Neural cell (in vitro differentiated cells): ENCODE measurements at regions not wholly inside any gene's neighbourhood (a gene's known extent, or its start where the extent isn't known, plus 50 kb on each side); places are given as distances from the start of the nearest gene placed in this dataset.

Experiments
- H2AFZ ChIP-seq: fragments of 200-600, 300-800 bp; sonication (generic), shearing (Covaris generic); 2 replicates; pipeline ENCODE4 v1.6.0; 2014; ENCODE audit warnings: low read depth, mild to moderate bottlenecking, antibody characterized with exemption, low read length, moderate library complexity
- H3F3A ChIP-seq: fragments of 200-600 bp; shearing (Covaris generic); 2 replicates; pipeline ENCODE4 v1.6.1; 2016; ENCODE audit warnings: mild to moderate bottlenecking, moderate library complexity, mixed read lengths, antibody characterized with exemption, low read length; ENCODE audit not compliant: insufficient read depth, poor library complexity, severe bottlenecking
- H3K27ac ChIP-seq: fragments of 200-600, 300-800 bp; sonication (generic), shearing (Covaris generic); 2 replicates; pipeline ENCODE4 v1.5.1; 2014; ENCODE audit warnings: mild to moderate bottlenecking, low read length, moderate library complexity
- H3K27me3 ChIP-seq: fragments of 300-800, 200-600 bp; sonication (generic), shearing (Covaris generic); 2 replicates; pipeline ENCODE4 v1.6.0; 2014; ENCODE audit warnings: mild to moderate bottlenecking, low read depth, low read length, moderate library complexity; ENCODE audit not compliant: insufficient read depth
- H3K36me3 ChIP-seq: fragments of 300-800, 200-600 bp; sonication (generic), shearing (Covaris generic); 2 replicates; pipeline ENCODE4 v1.5.1; 2014; ENCODE audit warnings: mild to moderate bottlenecking, antibody characterized with exemption, low read length, moderate library complexity; ENCODE audit not compliant: insufficient read depth
- H3K4me2 ChIP-seq: fragments of 300-800, 200-600 bp; sonication (generic), shearing (Covaris generic); 2 replicates; pipeline ENCODE4 v1.6.0; 2014; ENCODE audit warnings: mild to moderate bottlenecking, low read length
- H3K4me3 ChIP-seq: fragments of 300-800, 200-600 bp; sonication (generic), shearing (Covaris generic); 2 replicates; pipeline ENCODE4 v1.5.1; 2014; ENCODE audit warnings: mild to moderate bottlenecking, low read length, moderate library complexity
- H3K79me2 ChIP-seq: fragments of 200-600 bp; shearing (Covaris generic); replicated peaks from 2 replicates; pipeline ENCODE4 v1.6.0; 2014; ENCODE audit warnings: mild to moderate bottlenecking, low read length, moderate library complexity; ENCODE audit not compliant: insufficient read depth
- H3K9ac ChIP-seq: fragments of 300-800, 200-600 bp; sonication (generic), shearing (Covaris generic); 2 replicates; pipeline ENCODE4 v1.6.1; 2016; ENCODE audit warnings: mild to moderate bottlenecking, low read length, mixed read lengths
- H3K9me2 ChIP-seq: fragments of 200-600 bp; shearing (Covaris generic); 2 replicates; pipeline ENCODE4 v1.6.1; 2016; ENCODE audit warnings: mild to moderate bottlenecking, low read length, mixed read lengths; ENCODE audit not compliant: insufficient read depth
- H3K9me3 ChIP-seq: fragments of 200-600, 300-800 bp; sonication (generic), shearing (Covaris generic); 2 replicates; pipeline ENCODE4 v1.6.1; 2016; ENCODE audit warnings: mild to moderate bottlenecking, mixed run types, low read length, moderate library complexity, mixed read lengths
- H4K20me1 ChIP-seq: fragments of 200-600 bp; shearing (Covaris generic); 2 replicates; pipeline ENCODE4 v1.6.1; 2016; ENCODE audit warnings: mild to moderate bottlenecking, mixed run types; ENCODE audit not compliant: insufficient read depth
- CTCF ChIP-seq: fragments of 450-650 bp; IDR thresholded peaks from 2 replicates; pipeline ENCODE4 v1.5.1; 2014; ENCODE audit warnings: antibody characterized with exemption, mild to moderate bottlenecking, moderate library complexity; ENCODE audit not compliant: poor library complexity, severe bottlenecking
- EP300 ChIP-seq: fragments of 450-650 bp; conservative IDR thresholded peaks from 2 replicates; pipeline ENCODE4 v1.6.1; 2014; ENCODE audit warnings: antibody characterized with exemption, mild to moderate bottlenecking, moderate library complexity; ENCODE audit not compliant: poor library complexity, severe bottlenecking
- EZH2 ChIP-seq: fragments of 200-600, 300-800 bp; shearing (Covaris generic), sonication (generic); IDR thresholded peaks from 2 replicates; pipeline ENCODE4 v1.6.1; 2014; ENCODE audit warnings: antibody characterized with exemption, low read length, borderline replicate concordance, mild to moderate bottlenecking; ENCODE audit not compliant: insufficient read depth, poor library complexity, severe bottlenecking
- MXI1 ChIP-seq: fragments of 450-650 bp; conservative IDR thresholded peaks from 2 replicates; pipeline ENCODE4 v1.6.1; 2014; ENCODE audit warnings: antibody characterized with exemption, mild to moderate bottlenecking; ENCODE audit not compliant: poor library complexity, severe bottlenecking
- POLR2AphosphoS5 ChIP-seq: IDR thresholded peaks from 2 replicates; pipeline ENCODE4 v1.6.1; 2012
- RAD21 ChIP-seq: fragments of 450-650 bp; conservative IDR thresholded peaks from 2 replicates; pipeline ENCODE4 v1.6.1; 2014; ENCODE audit warnings: antibody characterized with exemption, mild to moderate bottlenecking, moderate library complexity
- REST ChIP-seq: IDR thresholded peaks from 2 replicates; pipeline ENCODE4 v1.6.1; 2012; ENCODE audit warnings: borderline replicate concordance
- SMC3 ChIP-seq: fragments of 450-650 bp; conservative IDR thresholded peaks from 2 replicates; pipeline ENCODE4 v1.6.1; 2014; ENCODE audit warnings: antibody characterized with exemption, mild to moderate bottlenecking, moderate library complexity; ENCODE audit not compliant: poor library complexity
- TAF1 ChIP-seq: IDR thresholded peaks from 2 replicates; pipeline ENCODE4 v1.6.1; 2012; ENCODE audit warnings: low read depth

GRCh38 chr13:105414639-105415038 lies 1120.8 kb downstream of the EFNB2 start:
- H4K20me1 ChIP-seq: no peaks in the 10 kb centered on the region
- no peak overlapping the region for H3K27ac ChIP-seq
- no peaks in the 10 kb centered on the region for H3K9me3 ChIP-seq
- H3K79me2 ChIP-seq: no peaks in the 10 kb centered on the region
- H3K4me2 ChIP-seq: no peak overlapping the region
- no peak overlapping the region for H3K9ac ChIP-seq
- no peaks in the 10 kb centered on the region for H3K9me2 ChIP-seq
- no peak overlapping the region for H2AFZ ChIP-seq
- no peak overlapping the region for H3K4me3 ChIP-seq
- H3K36me3 ChIP-seq: no peaks in the 10 kb centered on the region
- no peaks in the 10 kb centered on the region for H3K27me3 ChIP-seq
- TF ChIP-seq TAF1 (no peak), POLR2AphosphoS5 (no peak), EP300 (no peak), REST (no peak), MXI1 (no peak), CTCF (no peak), EZH2 (no peak), RAD21 (no peak), SMC3 (no peak)
- no peaks in the 10 kb centered on the region for H3F3A ChIP-seq

- H3K4me2 ChIP-seq: no peak overlapping the region
- no peak overlapping the region for H2AFZ ChIP-seq
- H3K27me3 ChIP-seq: no peaks in the 10 kb centered on the region
- H4K20me1 ChIP-seq: no peaks in the 10 kb centered on the region
- H3F3A ChIP-seq: no peaks in the 10 kb centered on the region
- H3K9me3 ChIP-seq: no peaks in the 10 kb centered on the region
- no peak for TF ChIP-seq REST
- TF ChIP-seq TAF1: no peak
- no peak for TF ChIP-seq SMC3
- no peak for TF ChIP-seq EP300
- TF ChIP-seq MXI1: no peak
- TF ChIP-seq EZH2: no peak
- TF ChIP-seq RAD21: no peak
- no peak for TF ChIP-seq CTCF
- no peak for TF ChIP-seq POLR2AphosphoS5
- H3K9me2 ChIP-seq: no peaks in the 10 kb centered on the region
- H3K9ac ChIP-seq: no peak overlapping the region
- H3K27ac ChIP-seq: no peak overlapping the region
- no peaks in the 10 kb centered on the region for H3K36me3 ChIP-seq
- no peak overlapping the region for H3K4me3 ChIP-seq
- H3K79me2 ChIP-seq: no peaks in the 10 kb centered on the region
Measured at GRCh38 chr13:105412171-105412570, 1123.3 kb downstream of the EFNB2 start.
